HG03354 (cell line): ENCODE measurements at regions not wholly inside any gene's neighbourhood (a gene's known extent, or its start where the extent isn't known, plus 50 kb on each side); places are given as distances from the start of the nearest gene placed in this dataset.
A peak's percentile ranks its signal among the peaks of the same experiment; 100 is the strongest.
"Not testable (repeated sequence)": the region's sequence is repeated elsewhere in the genome, so short reads cannot be mapped to it uniquely, and the experiment has no call there.

Experiments
- ATAC-seq: cut with Tn5 transposase; IDR thresholded peaks from one replicate; pipeline ENCODE4 v1.9.1; 2021; ENCODE audit warnings: mild to moderate bottlenecking; ENCODE audit not compliant: unreplicated experiment, poor library complexity, severe bottlenecking

DNA sequence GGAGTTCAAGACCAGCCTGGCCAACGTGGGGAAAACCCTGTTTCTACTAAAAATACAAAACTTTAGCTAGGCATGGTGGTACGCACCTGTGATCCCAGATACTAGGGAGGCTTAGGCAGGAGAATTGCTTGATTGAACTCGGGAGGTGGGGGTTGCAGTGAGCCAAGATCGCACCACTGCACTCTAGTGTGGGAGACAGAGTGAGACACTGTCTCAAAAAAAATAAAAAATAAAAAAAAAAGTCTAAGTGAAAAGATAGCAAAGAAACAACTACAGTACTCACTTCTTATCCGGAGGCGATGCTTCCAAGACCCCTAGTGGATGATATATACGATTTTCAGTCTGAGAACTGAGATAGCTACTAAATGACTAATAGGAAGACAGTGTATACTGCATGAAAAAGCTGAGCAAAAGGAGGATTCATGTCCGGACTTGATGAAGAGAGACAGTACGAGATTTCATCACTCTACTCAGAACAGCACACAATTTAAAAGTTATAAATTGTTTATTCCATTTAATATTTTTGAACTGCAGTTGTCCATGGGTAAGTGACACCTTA is 138.7 kb upstream of the GOLGA6L6 start:
- not testable (repeated sequence) for ATAC-seq

- ATAC-seq, result no peak
Measured at GRCh38 chr15:20672470-20672869, 130.9 kb upstream of the GOLGA6L6 start.

- ATAC-seq, result no peak
Measured at GRCh38 chr15:20671675-20672074, 130.1 kb upstream of the GOLGA6L6 start.

DNA sequence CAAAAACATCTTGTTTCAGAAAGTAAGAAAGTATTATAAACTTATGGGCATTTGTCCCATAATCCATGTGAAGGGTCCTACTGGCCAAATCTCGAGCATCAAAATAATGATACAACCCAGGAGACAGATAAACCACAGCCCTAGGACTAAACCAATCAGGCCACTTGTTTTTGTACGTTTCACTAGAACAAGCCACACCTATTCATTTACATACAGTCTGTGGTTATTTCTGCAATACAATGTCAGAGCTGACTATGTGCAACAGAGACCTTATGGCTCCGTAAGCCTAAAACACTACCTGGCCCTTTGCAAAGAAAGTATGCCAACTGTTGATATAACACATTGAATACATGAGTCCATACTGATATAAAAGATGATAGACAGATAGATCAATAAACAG is 124.8 kb upstream of the GOLGA6L6 start:
- ATAC-seq, result not testable (repeated sequence)

DNA sequence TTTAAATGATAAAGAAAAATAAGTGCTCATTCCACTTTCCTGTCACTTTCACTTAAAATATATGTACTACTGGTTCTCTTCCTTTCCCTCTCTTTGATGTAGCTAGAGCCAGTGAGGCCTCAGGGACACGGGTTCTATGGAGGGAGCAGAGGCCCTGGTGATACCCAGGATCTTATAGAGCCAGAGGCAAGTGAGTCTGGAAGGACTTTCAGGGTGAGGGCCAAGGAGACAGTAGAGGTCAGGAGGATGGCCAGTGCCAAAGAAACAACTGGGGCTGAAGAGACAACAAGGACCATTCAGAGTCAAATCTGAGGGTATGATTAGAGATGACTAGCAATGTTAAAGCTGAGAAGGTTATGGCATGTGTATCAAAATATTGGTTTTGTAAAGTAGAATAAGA is 124.1 kb upstream of the GOLGA6L6 start:
- no peak for ATAC-seq

DNA sequence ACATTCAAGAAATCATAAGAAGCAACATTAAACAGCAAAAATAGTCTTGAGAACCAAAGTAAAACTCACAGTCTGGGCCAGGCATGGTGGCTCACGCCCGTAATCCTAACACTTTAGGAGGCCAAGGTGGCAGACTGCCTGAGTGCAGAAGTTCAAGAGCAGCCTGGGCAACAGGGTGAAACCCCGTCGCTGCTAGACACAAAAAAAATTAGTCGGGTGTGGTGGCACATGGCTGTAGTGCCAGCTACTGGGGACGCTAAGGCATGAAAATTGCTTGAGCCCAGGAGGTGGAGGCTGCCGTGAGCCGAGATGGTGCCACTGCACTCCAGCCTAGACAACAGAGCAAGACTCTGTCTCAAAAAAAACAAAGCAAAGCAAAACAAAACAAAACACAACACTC is 117.7 kb upstream of the GOLGA6L6 start:
- no peak for ATAC-seq

GRCh38 chr15:20658024-20658423 is 116.4 kb upstream of the GOLGA6L6 start:
- ATAC-seq, result no peak

- ATAC-seq, result no peak
Measured at GRCh38 chr15:20657084-20657483, 115.5 kb upstream of the GOLGA6L6 start.

DNA sequence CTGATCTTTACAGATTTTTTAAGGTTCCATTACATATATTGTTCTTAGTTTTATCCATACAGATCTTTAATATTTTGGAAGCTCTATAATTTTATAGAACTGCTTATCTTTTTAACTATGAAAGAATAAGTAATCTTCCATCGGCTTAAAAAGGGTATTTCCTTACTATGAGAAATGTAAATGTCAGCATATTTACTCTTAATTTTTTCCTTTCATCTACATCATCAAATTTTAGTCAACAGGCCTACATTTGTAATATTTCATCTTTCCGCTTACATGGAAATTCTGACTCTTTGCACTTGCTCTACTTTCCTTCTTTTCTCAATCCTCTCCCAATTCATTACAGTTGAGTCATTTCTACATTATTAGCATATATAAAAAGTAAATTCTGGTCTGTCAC is 111.3 kb upstream of the GOLGA6L6 start:
- ATAC-seq, result no peak

- ATAC-seq, result not testable (repeated sequence)
Measured at GRCh38 chr15:20648402-20648975, 106.9 kb upstream of the GOLGA6L6 start.

GRCh38 chr15:20646529-20647142 is 105.0 kb upstream of the GOLGA6L6 start:
- ATAC-seq, result no peak

- no peak for ATAC-seq
Measured at GRCh38 chr15:20645956-20646355, 104.4 kb upstream of the GOLGA6L6 start.

DNA sequence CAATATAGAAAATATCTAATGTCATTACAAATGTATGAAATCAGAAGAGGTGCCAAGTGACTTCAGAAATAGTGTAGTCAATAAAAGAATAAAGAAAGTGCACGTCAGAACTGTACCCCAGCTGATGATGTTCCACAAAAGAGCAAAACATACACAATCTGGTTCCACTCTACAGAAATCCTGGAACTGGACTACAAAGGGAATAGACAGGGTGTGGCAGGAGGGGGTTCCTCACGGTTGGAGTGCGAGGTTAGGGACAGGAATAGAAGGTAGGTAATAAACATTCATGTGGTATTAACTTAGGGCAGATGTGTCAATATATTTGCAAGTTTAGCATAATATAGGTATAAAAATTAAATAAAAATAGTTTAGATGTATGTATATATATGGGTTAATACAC is 103.3 kb upstream of the GOLGA6L6 start:
- ATAC-seq, result no peak

DNA sequence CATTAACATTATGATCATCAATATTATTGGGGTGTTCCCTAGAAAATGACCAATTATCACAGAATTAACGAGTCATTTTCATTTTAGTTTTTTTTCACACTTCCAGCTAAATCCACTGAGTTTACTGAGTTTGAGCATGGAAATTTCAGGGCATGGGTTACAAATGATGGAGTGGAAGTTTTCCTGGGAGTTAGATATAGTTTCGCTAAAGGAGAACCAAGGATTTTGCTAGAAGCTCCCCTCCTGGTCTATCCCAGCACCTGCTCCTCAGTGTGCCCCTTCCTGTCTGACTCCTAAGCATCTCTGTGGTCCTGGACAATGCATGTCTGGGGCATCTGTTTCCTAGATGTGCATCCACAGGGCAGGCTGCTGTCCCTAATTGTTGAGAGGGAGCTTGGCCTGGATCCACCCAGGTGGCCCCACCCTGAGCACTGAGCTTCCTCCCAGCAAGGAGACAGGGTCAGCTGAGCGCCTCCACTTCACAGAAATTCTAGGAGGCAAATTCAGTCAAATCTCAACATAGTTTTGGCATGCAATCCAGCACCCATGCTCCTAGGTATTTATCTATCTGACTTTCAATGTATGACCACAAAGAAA is 102.3 kb upstream of the GOLGA6L6 start:
- ATAC-seq, result no peak

- ATAC-seq, result no peak
Measured at GRCh38 chr15:20643024-20643770, 101.6 kb upstream of the GOLGA6L6 start.

DNA sequence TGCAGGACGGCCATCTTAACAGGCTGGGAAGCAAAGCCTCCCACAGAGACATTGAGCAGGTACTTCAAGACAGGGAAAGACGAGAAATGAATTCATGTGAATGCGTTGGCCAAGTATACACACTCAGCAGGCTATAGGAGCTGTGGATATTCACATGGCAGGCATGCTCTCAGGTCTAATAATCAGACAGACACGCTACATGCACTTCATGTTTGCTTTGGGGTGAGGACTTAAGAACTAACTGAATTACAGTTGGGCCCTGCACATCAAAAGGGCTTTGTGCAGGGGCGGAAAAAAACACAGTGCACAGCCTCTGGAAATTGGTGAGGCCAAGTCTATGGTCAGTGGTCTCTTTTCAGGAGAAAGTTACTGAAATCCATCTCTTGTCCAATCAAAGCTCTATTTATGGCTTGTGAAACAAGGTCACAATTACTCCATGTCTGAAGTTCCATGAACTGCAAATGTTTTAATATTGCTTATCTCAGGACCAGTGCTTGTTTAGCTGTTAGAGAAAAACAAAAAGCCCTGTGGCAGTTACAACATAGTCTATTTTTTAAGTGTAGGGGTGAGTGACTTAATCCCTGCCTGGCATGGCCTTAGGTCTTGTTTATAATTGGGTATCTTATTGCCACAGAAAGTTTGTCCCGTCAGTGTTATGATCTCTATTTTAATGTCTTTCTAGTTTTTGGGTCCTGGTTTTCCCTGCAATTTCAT is 100.6 kb upstream of the GOLGA6L6 start:
- ATAC-seq, result no peak

DNA sequence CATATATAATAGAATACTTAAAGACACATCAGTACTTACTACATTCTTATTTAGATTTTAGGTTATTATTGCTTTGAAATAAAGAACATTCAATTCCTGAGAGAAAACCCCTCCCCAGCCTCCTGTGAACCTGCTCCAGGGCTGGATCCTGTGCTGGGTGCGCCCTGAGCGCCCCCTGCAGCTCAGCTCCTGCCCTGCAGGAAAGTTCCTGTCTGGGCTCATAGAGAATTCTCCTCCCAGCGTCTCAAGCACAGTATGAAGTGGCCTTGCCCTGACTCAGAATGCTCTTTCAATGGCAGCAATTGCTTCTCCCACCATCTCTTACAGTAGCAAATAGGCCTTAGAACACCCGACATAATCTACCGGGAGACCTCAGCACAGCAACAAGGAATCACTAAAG is 98.8 kb upstream of the GOLGA6L6 start:
- peak; percentile 66 for ATAC-seq

- ATAC-seq, result not testable (repeated sequence)
Measured at GRCh38 chr15:20639224-20639623, 97.6 kb upstream of the GOLGA6L6 start.

GRCh38 chr15:20637499-20637898 is 95.9 kb upstream of the GOLGA6L6 start:
- not testable (repeated sequence) for ATAC-seq

- not testable (repeated sequence) for ATAC-seq
Measured at GRCh38 chr15:20629526-20629925, 87.9 kb upstream of the GOLGA6L6 start.
